HS-5 (cell line): ENCODE measurements at regions not wholly inside any gene's neighbourhood (a gene's known extent, or its start where the extent isn't known, plus 50 kb on each side); places are given as distances from the start of the nearest gene placed in this dataset.
"Not testable (repeated sequence)": the region's sequence is repeated elsewhere in the genome, so short reads cannot be mapped to it uniquely, and the experiment has no call there.

Source experiments
- DNase-seq: peaks from one replicate; pipeline ENCODE4 v3.0.0-alpha.2; 2012; ENCODE audit warnings: low read depth

DNA sequence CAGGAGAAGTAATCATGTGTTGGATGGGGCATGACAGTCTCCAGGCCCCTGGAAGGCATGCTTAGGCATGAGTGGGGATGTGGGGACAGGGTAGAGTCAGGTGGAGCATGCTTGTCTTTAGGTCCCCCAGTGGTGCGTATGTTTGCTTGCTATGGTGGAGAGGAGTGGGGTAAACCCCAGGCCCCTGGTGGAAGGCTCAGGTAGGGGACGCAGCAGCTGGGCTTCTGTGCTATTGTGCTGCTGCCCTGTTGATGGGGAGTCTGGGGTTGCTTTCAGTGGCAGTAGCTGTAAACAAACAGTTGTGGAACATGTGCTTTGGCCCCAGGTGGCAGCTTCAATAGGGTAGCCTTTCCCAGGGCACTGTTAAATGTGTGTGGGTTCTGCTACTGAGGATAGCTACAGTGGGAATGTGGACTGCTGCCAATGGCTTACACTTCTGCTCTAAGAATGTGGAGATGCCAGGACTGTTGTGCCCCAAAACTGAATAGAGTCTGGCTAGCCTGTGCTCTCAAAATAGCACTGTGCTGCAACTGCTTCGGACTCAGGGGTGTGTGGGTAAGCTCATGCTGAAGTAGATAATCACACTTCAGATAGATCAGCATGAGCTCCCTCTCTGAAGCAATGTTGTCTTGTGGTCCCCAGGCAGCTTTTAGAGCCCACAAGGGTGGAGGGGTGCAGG lies 1257.3 kb downstream of the DIAPH3 start:
- DNase-seq: no peak

DNA sequence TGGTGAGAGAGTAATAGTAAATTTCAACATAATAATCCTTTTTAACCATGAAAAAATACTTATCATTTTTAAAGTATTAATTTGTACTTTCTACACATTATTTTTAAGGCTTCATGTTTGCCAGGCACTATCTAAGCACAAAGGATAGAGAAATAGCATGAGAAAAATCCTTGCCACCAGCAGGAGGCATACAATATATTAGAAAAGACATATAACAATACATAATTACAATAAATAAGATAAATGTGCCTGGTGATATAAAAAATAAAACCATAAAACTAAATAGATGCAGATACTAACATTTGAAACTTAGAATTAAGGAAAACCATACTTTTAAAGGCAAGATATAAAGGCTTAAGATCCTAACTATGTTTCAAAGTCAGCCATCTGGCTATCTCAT lies 1256.4 kb downstream of the DIAPH3 start:
- no peak for DNase-seq

DNA sequence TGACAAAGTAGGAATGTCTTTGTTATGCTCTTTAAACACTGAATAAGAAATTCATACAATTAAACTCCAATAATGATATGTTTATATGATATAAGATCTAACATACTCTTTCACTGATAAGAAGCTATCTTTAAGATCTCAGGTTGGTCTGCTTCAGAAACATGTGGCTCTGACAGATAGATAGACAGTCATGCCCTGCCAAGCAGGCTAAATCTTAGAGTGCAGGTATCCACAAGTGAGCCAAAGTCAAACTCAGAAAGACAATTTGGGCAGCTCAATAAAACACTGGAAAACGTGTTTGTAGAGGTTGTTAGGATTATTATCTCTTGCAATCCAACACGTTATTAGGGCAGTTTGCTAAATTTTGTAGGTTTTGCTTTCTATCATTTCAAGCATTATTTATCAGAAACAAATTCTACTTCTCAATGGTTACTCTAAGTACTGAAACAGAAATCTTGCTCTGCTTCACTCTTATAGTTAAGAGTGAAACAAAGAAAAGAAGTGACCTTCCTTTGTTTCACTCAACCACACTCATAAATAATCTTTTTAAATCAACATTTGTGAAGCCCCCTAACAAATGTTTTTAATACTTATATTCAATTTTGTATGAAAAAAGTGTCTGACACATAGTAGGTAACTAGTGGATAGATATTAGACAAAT lies 1255.6 kb downstream of the DIAPH3 start:
- DNase-seq: no peak

DNA sequence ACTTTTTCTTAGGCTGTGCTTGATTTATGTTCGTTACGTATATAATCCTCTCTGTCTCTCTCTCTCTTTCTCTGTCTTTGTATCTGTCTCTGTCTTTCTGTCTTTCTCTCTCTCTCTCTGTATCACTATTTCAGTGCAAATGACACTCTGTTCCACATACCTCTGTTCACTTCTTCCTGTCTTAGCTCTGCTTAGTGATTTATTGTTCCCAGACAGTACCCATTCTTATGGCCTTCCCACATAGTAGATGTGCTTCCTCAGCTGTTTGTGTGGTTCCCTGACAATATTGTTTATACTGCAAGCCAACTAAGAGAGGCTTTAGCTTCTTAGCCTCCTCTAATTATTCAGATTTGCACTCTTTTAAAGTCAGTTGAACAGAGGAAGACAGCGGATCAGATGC lies 1244.2 kb downstream of the DIAPH3 start:
- no peak for DNase-seq

DNA sequence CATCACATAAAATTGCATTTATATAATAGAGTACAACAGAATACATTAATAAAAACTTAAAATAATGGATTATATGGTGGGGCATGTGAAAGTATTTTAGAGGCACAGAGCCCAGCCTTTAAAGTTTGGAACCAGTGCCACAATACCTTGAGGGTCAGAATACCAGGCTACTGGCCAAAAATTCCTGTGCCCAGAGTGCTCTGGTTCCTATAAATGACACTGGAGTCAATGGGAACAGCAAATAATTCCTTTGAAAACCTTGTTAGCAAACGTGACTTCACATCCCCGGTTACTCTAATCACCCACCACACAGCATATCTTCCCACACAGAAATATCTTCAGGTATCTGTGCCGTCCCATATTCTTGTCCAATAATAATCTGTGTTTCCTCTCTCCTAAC lies 1242.6 kb downstream of the DIAPH3 start:
- no peak for DNase-seq

DNA sequence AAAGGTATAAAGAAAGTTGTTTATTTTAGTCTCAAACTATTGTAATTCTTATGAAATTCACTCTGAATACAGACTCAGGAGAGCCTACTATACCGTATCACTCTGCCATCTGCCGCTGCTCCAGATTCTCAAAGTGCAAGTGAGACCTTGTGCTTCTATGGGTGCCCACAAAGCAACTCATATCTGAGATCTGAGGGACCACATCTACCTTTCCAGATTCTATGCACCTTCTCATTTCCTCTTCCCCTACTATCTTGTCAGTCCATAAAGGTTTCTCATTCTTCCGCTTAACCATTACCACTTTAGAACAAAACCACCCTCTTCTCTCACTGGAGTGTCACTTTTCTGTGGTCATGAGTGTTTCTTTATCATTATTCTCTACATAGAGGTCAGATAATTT lies 1236.9 kb downstream of the DIAPH3 start:
- DNase-seq: no peak

DNA sequence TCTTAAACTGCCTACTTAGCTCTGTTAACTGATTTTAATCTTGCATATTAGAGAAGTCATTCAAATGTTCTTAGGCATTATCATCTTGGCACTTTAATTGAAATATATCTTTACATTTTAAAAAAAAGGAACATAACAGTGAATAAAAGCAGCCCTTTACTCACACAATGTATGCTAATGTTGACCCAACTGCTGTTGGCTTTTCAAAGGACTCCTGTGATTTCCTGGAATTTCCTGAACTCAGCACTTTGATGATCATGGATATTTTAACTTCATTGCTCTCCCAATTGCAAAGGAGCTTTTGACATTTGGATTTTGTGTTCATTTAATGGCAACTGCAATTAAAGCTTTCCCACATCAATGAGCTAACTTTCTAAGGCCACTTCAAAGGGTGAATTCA lies 1230.3 kb downstream of the DIAPH3 start:
- DNase-seq: no peak

DNA sequence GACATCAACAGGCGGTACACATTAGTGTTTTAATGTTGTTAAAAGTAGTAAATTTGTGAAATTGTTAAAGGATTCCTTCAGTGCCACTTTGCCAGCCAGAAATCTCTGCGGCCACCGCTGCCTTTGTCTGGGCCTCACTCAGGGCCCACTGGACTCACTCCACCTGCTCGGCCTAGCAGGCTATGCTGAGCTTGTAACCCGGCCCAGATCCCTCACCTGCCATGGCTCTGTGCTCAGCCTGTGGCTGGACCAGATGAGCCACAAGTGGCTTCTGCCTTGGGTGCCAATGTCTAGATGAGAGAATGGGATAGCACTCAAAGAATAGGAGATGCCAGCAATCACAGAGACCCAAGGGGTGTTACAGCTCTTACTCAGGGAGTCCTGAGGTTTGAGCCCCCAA lies 1228.0 kb downstream of the DIAPH3 start:
- DNase-seq: no peak

DNA sequence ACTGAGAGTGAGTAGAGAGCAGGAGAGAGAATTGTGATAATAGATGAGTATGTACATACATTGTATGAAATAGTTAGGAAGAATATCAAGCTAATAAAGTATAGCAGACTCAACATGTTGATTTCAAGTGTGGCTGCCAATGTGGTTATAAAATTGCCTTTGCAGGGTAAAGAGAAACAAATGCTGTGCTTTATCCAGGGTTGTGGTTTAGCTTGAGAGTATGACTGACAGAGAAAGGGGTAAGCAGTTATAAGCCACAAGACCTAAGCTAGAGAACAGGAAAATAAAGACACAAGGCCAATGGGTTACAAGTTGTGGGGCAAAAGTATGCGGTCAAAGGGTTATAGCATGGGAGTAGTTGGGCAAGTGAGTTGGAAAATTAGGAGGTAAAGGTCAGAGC lies 1217.5 kb downstream of the DIAPH3 start:
- no peak for DNase-seq

DNA sequence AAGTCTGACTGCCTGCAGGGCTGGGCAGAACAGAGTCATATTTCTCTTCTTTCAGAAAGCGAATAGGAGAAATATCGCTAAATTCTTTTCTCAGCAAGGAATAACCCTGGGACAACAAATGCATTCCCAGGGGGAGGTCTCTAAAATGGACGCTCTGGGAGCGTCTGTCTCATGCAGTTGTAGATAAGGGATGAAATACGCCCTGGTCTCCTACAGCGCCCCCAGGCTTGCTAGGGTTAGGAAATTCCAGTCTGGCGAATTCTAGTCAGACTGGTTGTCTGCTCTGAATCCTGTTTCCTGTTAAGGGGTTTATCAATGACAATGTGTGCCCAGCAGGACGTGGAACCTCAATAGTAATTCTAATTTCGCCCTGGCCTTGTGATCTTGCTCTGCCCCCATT lies 1214.1 kb downstream of the DIAPH3 start:
- DNase-seq: no peak

DNA sequence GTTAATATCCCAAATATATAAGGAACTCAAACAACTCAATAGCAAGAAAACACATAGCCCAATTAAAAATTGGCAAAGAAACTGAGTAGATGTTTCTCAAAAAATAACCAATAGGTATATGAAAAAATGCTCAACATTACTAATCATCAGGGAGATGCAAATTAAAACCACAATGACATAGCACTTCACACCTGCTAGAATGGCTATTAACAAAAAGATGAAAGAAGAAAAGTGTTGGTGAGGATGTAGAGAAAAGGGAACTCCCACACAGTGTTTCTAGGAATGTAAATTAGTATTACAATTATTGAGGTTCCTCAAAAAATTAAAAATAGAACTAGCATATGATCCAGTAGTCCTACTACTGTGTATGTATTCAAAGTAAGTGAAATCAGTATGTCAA lies 1212.8 kb downstream of the DIAPH3 start:
- DNase-seq: no peak

DNA sequence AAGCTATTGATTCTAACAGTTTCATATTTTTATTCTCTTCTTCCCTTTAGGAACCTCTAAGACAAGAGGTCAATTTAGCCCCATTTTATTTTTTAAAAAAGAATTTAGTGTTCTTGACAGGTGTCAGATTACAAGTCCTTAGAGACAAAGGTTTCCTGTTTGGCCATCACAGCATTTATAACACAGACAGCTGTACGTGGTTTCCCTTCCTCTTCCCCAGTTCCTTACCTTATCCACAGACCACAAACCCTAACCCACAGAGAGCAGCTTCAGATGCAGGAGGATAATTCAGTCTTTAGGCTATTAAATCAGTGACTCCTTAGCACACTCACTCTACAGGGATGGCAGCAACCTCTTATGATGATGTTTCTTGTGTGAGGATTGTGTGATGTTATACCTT lies 1210.1 kb downstream of the DIAPH3 start:
- DNase-seq: no peak

DNA sequence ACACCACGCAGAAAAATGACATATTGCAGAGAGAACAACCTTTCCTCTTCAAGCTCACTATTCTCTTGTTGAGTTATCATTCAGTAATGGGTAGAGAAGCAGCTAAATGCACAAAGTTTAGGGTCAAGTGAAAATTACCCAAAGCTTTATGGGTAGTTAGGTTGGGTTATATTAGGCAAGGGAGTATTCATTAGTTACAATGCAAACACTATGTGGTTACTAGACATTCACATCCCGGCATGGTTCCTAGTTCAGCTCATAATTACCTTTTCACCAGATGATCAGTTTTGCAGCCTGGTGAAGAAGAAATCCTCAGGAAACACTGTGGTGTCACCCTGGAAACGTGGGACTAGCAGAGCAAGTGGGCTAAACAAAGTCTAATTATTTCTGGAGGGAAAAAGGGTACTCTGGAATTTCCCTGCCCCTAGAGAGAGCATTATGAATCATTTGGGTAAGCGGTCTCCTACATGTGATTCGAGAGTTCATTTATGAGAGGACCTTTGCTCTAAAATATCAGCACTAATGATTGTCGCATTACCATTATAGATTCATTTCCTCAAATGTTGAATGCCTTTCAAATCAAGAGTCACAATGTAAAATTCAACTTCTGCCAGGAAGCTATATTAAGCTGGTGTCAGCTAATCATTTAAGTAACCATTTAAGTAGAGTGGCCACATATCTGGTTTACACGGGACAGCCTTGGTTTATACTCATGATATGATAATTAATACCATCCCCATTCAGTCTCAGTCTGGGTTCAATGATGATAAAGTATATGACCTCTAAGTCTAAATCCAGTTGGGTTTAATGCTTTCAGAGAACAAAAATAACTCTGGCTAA lies 1208.0 kb downstream of the DIAPH3 start:
- DNase-seq: no peak

DNA sequence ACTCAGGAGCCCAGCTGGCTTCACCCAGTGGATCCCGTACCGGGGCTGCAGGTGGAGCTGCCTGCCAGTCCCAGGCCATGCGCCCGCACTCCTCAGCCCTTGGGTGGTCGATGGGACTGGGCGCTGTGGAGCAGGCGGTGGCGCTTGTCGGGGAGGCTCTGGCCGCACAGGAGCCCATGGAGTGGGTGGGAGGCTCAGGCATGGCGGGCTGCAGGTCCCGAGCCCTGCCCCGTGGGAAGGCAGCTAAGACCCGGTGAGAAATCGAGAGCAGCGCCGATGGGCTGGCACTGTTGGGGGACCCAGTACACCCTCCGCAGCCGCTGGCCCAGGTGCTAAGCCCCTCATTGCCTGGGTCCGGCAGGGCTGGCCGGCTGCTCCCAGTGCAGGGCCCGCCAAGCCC lies 1205.6 kb downstream of the DIAPH3 start:
- not testable (repeated sequence) for DNase-seq

DNA sequence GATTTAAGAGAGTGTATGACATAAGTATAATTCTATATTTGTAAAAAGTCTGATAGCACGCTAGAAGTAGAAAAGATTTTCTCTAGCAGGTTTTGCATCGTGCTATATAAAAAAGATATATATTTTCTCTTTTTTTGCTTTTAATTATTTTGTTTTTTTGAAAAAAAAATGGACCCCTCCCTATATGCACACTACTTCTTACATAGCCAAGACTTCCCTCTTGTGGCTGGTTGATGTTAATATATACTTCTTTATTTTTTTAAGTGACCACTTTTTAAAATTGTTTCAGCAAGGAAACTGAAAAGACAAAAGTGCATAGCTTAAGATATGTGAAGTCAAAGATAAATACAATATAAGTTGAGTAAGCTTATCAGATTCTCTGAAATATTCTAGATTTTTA lies 1202.8 kb downstream of the DIAPH3 start:
- DNase-seq: no peak

DNA sequence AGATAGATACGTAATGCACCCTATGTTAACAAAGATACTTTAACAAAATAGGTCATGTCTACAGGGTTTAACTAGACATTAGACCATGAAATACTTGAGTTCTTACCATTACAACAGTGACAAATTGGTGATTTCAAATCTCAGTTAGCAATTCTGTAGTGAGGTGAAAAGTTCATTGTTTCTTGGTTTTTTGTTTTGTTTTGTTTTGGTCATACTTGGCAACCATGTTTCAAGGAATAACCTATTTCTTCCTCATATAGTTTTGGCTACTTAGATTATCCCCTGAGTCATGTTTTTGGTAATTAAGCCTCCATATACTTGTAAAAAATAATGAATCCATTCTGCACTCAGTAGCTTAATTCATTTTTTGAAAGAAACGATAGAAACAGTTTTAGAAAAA lies 1200.4 kb downstream of the DIAPH3 start:
- no peak for DNase-seq

DNA sequence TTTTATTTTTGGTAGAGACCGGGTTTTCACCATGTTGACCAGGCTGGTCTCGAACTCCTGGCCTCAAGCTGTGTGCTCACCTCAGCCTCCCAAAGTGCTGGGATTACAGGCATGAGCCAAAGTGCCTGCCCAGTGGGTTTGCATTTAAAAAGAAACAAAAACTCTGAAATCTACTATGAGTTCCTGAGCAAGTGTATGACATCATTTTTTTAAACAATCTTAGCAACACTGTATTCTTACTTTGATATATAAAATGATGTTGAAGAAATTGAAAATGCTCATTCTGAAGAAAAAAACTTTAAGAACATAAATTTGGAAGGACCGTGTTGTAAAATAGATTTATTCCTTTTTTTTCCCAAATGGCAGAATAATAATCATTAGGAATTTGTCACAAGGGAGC lies 1199.7 kb downstream of the DIAPH3 start:
- DNase-seq: no peak

DNA sequence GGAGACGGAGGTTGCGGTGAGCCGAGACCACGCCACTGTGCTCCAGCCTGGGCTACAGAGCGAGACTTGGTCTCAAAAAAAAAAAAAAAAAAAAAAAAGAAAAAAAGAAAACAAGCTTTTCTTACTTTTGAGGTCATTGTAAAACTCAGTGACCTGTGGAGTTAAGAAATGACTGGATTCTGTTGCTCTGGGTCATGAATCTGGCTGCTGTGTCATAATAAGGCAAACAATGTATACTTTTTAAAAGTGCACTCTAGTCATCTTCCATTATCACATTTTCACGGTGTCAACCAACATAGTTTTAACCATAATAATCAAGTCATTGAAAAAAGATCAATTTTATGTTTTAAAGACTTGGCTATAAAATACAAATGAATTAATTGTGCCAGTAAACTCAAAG lies 1186.6 kb downstream of the DIAPH3 start:
- no peak for DNase-seq

DNA sequence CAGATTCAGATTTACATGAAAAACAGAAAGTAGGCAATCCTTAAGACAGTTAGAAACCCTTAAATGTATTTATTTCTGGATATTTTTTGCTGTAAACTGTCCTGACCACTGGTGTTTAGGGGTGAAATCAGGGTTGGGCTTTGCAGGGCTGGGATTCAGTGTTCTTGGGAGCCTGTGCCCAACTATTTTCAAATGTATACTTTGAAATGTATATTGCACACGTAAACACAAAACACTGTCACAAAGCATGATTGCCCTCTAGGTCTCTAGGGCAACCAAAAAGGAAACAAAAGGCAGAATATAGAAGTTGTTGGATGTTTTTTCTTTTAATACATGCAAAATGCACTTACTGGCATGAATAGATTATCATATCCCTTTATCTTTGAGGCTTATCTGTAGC lies 1185.4 kb downstream of the DIAPH3 start:
- DNase-seq: no peak

DNA sequence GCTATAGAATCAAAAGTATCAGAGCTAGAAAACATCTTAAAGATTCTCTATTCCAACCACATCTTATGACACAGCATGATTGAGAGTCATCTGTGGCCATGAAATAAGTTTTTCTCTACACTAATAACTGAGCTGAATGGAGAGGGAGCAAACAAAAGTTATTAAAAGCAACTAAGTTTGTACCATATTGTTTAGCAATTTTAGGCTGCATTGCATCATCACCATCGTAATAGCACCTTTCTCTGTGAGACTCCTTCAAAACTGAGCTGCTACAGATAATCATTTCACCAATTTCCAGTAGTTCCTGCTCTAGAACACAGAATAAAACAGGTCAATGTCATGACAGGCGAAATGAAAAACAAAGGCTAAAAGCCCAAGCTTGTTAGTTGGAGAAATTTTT lies 1183.9 kb downstream of the DIAPH3 start:
- DNase-seq: no peak

DNA sequence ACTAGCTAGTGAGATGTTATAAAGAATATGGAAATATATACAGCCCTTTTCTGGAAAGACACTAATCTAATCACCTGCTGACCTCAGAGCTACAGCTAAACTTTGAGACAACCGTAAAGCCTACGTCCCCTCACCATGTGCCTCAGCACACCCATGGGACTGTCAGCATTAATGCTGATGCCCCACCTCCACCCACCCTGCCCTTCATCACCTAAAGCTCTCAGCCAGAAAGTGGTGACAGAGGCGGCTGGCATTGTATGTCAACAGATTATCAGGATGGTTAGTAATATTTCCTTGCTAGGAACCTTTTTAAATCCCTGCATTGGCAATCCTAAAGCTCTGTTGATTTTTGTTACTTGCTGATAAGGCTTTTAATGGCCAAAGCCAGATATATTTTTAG lies 1177.9 kb downstream of the DIAPH3 start:
- no peak for DNase-seq

DNA sequence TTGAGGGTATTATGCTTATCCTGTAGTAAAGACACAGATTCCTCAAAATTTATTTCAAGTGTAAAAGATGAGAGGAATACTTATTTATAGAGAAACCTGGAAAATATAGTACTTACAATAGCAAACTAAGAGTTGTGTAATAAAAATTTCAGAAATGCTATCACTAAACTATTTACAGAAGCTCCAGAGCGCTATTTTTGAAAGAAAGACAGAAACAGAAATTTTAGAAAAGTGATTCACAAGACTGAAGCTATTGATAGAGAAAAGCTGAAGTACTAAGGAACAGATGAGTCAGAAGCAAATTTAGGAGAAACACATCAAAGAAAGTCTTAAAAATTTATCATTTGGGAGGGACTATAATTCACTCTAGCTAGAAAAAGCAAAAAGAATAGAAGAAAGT lies 1174.2 kb downstream of the DIAPH3 start:
- DNase-seq: no peak

DNA sequence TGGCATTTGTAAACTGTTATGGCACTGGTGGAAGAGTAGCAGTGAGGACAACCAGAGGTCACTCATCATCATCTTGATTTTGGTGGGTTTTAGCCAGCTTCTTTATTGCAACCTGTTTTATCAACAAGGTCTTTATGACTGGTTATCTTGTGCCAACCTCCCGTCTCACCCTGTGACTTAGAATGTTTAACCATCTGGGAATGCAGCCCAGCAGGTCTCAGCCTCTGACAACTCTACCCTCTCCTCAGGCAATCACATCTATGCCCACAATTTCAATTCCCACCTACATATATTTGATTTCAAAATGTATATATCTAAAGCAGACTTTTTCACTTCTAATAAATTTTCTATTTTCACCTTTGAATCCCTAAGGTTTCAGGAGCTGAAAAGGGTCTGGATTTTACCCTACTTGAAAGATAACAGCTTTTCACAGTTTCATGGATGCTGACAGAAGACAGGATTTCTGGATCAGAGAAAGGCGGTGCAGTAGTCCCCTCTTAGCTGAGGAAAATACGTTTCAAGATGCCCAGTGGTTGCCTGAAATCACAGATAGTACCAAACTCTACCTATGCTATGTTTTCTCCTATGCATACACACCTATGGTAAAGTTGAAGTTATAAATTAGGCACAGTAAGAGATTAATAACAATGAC lies 1171.8 kb downstream of the DIAPH3 start:
- DNase-seq: no peak
